CD14-positive monocyte (primary cell): ENCODE measurements at regions not wholly inside any gene's neighbourhood (a gene's known extent, or its start where the extent isn't known, plus 50 kb on each side); places are given as distances from the start of the nearest gene placed in this dataset.
"Not testable (repeated sequence)": the region's sequence is repeated elsewhere in the genome, so short reads cannot be mapped to it uniquely, and the experiment has no call there.

Experiments used
- DNase-seq, 3 donors: peaks; one replicate each; pipeline ENCODE4 v3.0.0-alpha.2; 2011 to 2022
- H2AFZ ChIP-seq: 2 replicates; pipeline ENCODE4 v1.6.0; 2012; ENCODE audit warnings: mild to moderate bottlenecking, low read depth, low read length, inconsistent platforms; ENCODE audit not compliant: insufficient read depth, poor library complexity, severe bottlenecking
- H3K27ac ChIP-seq, 2 donors: 1 replicate in 1 of 2; 2 replicates in 1 of 2; pipeline ENCODE4 v1.5.1; 2012 to 2013; ENCODE audit warnings: low read length in 2 of 2, control low read depth in 1 of 2, inconsistent platforms in 1 of 2, low read depth in 1 of 2, mild to moderate bottlenecking in 1 of 2
- H3K27me3 ChIP-seq, 2 donors: one replicate each; pipeline versions ENCODE4 v1.6.0 to v1.6.1; 2011 to 2013; ENCODE audit warnings: low read length in 2 of 2; ENCODE audit not compliant: control insufficient read depth in 2 of 2, insufficient read depth in 2 of 2
- H3K36me3 ChIP-seq, 2 donors: replicated peaks in 1 of 2; 1 replicate in 1 of 2; 2 replicates in 1 of 2; pipeline versions ENCODE4 v1.5.1 to v1.6.1; 2012 to 2013; ENCODE audit warnings: low read length in 2 of 2, control low read depth in 1 of 2, inconsistent platforms in 1 of 2, mild to moderate bottlenecking in 1 of 2; ENCODE audit not compliant: insufficient read depth in 2 of 2, control insufficient read depth in 1 of 2
- H3K4me1 ChIP-seq, 2 donors: 1 replicate in 1 of 2; 2 replicates in 1 of 2; pipeline versions ENCODE4 v1.5.1 to v1.6.1; 2012 to 2013; ENCODE audit warnings: low read length in 2 of 2, control low read depth in 1 of 2, inconsistent platforms in 1 of 2, mild to moderate bottlenecking in 1 of 2, moderate library complexity in 1 of 2; ENCODE audit not compliant: insufficient read depth in 2 of 2, control insufficient read depth in 1 of 2
- H3K4me2 ChIP-seq: replicated peaks from 2 replicates; pipeline ENCODE3; 2012; ENCODE audit warnings: low read length, moderate library complexity, mild to moderate bottlenecking; ENCODE audit not compliant: poor library complexity, severe bottlenecking; ENCODE audit errors: extremely low read depth
- H3K4me3 ChIP-seq, 3 experiments: fragments of 200-600 bp in 1 of 3; sonication (generic) in 1 of 3; replicated peaks in 1 of 3; 1 replicate in 2 of 3; 2 replicates in 1 of 3; pipeline ENCODE4 v1.5.1; 2011 to 2013; ENCODE audit warnings: low read length in 3 of 3, mild to moderate bottlenecking in 3 of 3, control low read depth in 2 of 3, low read depth in 2 of 3, inconsistent platforms in 1 of 3, moderate library complexity in 1 of 3
- H3K79me2 ChIP-seq: 2 replicates; pipeline ENCODE4 v1.6.0; 2012; ENCODE audit warnings: mild to moderate bottlenecking, control low read depth, inconsistent platforms, low read length, moderate library complexity; ENCODE audit not compliant: insufficient read depth
- H3K9ac ChIP-seq: 2 replicates; pipeline ENCODE4 v1.6.0; 2017; ENCODE audit warnings: low read length, mild to moderate bottlenecking; ENCODE audit not compliant: insufficient read depth, poor library complexity, severe bottlenecking
- H3K9me3 ChIP-seq, 2 donors: replicated peaks in 1 of 2; 1 replicate in 1 of 2; 2 replicates in 1 of 2; pipeline versions ENCODE4 v1.5.1 to v1.6.1; 2012 to 2013; ENCODE audit warnings: low read length in 2 of 2, control low read depth in 1 of 2; ENCODE audit not compliant: control insufficient read depth in 1 of 2, insufficient read depth in 1 of 2
- H4K20me1 ChIP-seq: 2 replicates; pipeline ENCODE4 v1.6.0; 2012; ENCODE audit warnings: mild to moderate bottlenecking, low read length, control low read depth, moderate library complexity; ENCODE audit not compliant: insufficient read depth
- H3K27ac Mint-ChIP-seq, 7 donors: one replicate each; pipeline ENCODE4 v1.8.0; 2020; ENCODE audit warnings: mild to moderate bottlenecking in 7 of 7, mixed read lengths in 7 of 7, moderate library complexity in 6 of 7, inconsistent platforms in 2 of 7
- H3K27me3 Mint-ChIP-seq, 3 donors: one replicate each; pipeline ENCODE4 v1.8.0; 2021 to 2022; ENCODE audit warnings: low read depth in 3 of 3, mild to moderate bottlenecking in 3 of 3, mixed read lengths in 3 of 3, moderate library complexity in 3 of 3, inconsistent platforms in 1 of 3
- H3K36me3 Mint-ChIP-seq, 2 donors: one replicate each; pipeline ENCODE4 v1.8.0; 2020; ENCODE audit warnings: mixed read lengths in 2 of 2, inconsistent platforms in 1 of 2, mild to moderate bottlenecking in 1 of 2
- H3K4me1 Mint-ChIP-seq: one replicate; pipeline ENCODE4 v1.8.0; 2020; ENCODE audit warnings: mild to moderate bottlenecking, mixed read lengths
- H3K4me3 Mint-ChIP-seq, 2 donors: one replicate each; pipeline ENCODE4 v1.8.0; 2020; ENCODE audit warnings: mild to moderate bottlenecking in 2 of 2, mixed read lengths in 2 of 2, moderate library complexity in 1 of 2
- H3K9me3 Mint-ChIP-seq, 7 donors: one replicate each; pipeline ENCODE4 v1.8.0; 2020 to 2022; ENCODE audit warnings: mixed read lengths in 7 of 7, mild to moderate bottlenecking in 6 of 7, moderate library complexity in 6 of 7, inconsistent platforms in 2 of 7
- CTCF ChIP-seq: fragments of 200-600 bp; IDR thresholded peaks from one replicate; pipeline ENCODE4 v1.8.0; 2022; ENCODE audit warnings: antibody characterized with exemption, mild to moderate bottlenecking
- WGBS: methylation state at CpG from one replicate; pipeline ENCODE4 v1.1.5; 2013; ENCODE audit warnings: missing lambda C conversion rate; ENCODE audit not compliant: insufficient coverage; 5-methylcytosine and 5-hydroxymethylcytosine counted together
- intact Hi-C, 2 donors: fragments of 100-400 bp; cut with micrococcal nuclease; formaldehyde crosslinking; loops; one replicate each; pipeline versions ENCODE4 v1.15.0 to v1.15.1; 2023

GRCh38 chr1:221957350-221957749 lies 215.5 kb upstream of the DUSP10 start:
- H3K27me3 Mint-ChIP-seq, H3K9me3 ChIP-seq, H3K27ac ChIP-seq, H3K27me3 ChIP-seq, H3K79me2 ChIP-seq, H4K20me1 ChIP-seq, DNase-seq, H2AFZ ChIP-seq, H3K36me3 ChIP-seq, H3K9ac ChIP-seq, intact Hi-C loops, H3K27ac Mint-ChIP-seq, H3K4me3 ChIP-seq, H3K4me3 Mint-ChIP-seq, H3K4me2 ChIP-seq: not testable (repeated sequence)
- no CpG with 5 or more reads among the region's 3 CpGs for WGBS
- H3K9me3 Mint-ChIP-seq: peaks cover 4 to 26% (median 12%) of the 10 kb centered on the region in 7 donors
- H3K36me3 Mint-ChIP-seq: peaks cover 4 to 11% of the 10 kb centered on the region in 2 donors
- peaks cover 36% of the 10 kb centered on the region for H3K4me1 Mint-ChIP-seq
- peaks cover 11 to 24% of the 10 kb centered on the region in 2 donors for H3K4me1 ChIP-seq

- Histone ChIP-seq H3K27ac (no peak overlapping the region), H4K20me1 (no peaks in the 10 kb centered on the region), H3K4me1 (no peaks in the 10 kb centered on the region), H3K4me2 (no peak overlapping the region), H3K9me3 (peaks cover 9 to 17% of the 10 kb centered on the region in 2 donors), H2AFZ (no peak overlapping the region), H3K4me3 (no peak overlapping the region), H3K9ac (no peak overlapping the region), H3K79me2 (no peaks in the 10 kb centered on the region), H3K36me3 (peaks cover 0 to 6% of the 10 kb centered on the region in 2 donors), H3K27me3 (no peaks in the 10 kb centered on the region)
- Mint-ChIP-seq H3K27ac (no peak overlapping the region), H3K27me3 (peaks cover 0 to 3% (median 0%) of the 10 kb centered on the region in 3 donors), H3K36me3 (peaks cover 18 to 42% of the 10 kb centered on the region in 2 donors), H3K9me3 (peaks cover 8 to 22% (median 11%) of the 10 kb centered on the region in 7 donors), H3K4me3 (no peak overlapping the region), H3K4me1 (no peaks in the 10 kb centered on the region)
- 94% methylated on average over 2 of the region's 3 CpGs for WGBS
- no peak for DNase-seq
- intact Hi-C loops: no loop called here
- no peak for TF ChIP-seq CTCF
Measured at GRCh38 chr1:221949996-221950395, 208.1 kb upstream of the DUSP10 start.
